ENCODE measurements at regions not wholly inside any gene's neighbourhood (a gene's known extent, or its start where the extent isn't known, plus 50 kb on each side); places are given as distances from the start of the nearest gene placed in this dataset.

DNA sequence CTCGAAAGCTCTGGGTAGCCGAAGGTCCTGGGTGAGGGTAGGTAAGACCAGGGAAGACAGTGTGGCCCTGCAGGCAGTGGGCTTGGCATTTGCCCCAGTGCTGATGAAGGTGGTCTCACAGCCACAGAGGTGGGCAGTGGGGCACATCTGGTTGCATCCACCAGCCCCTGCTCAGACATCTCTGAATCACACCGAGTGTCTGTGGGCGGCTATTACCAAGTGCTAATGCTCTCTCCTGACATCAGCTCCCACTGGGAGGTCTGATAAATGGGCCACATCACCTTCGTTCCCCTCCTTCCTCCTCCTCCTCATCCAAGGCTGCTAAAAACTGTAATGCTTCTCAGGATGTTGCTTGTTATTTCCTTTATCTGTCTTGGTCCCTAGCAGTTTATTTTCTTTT, 330.9 kb upstream of the COBL start:
- intact Hi-C loops (cut with micrococcal nuclease) (no loop called here), dilution Hi-C loops (cut with HindIII; ENCODE audit: low sequenced_read_pairs, unreplicated experiment) (no loop called here), in situ Hi-C loops (cut with MboI; ENCODE audit: low sequenced_read_pairs) (no loop called here)
- Histone ChIP-seq H3K4ac (ENCODE audit: low read depth, low read length) (no peak overlapping the region), H3K27ac (ENCODE audit: insufficient read depth, low read length) (no peak overlapping the region), H3K9ac (ENCODE audit: low read depth, low read length) (no peak overlapping the region), H3K79me1 (ENCODE audit: low read depth in 1 of 2, low read length in 2 of 2) (no peaks in the 10 kb centered on the region), H3K4me2 (ENCODE audit: low read depth, low read length) (no peak overlapping the region), H3K14ac (replicated peaks; ENCODE audit: low read depth, low read length) (no peak overlapping the region), H3K23ac (ENCODE audit: low read depth, low read length) (no peak overlapping the region), H2BK5ac (ENCODE audit: low read depth, low read length, poor library complexity, severe bottlenecking) (no peak overlapping the region), H3K36me3 (ENCODE audit: control insufficient read depth, insufficient read depth, low read length) (no peaks in the 10 kb centered on the region), H2BK120ac (ENCODE audit: low read depth, low read length) (no peak overlapping the region), H2AK5ac (ENCODE audit: low read depth, low read length) (no peak overlapping the region), H2AK9ac (replicated peaks; ENCODE audit: low read depth, low read length, poor library complexity) (no peak overlapping the region), H4K91ac (ENCODE audit: insufficient read depth, low read depth, low read length) (no peak overlapping the region), H4K5ac (ENCODE audit: low read depth, low read length) (no peak overlapping the region), H4K20me1 (ENCODE audit: insufficient read depth, low read length) (no peaks in the 10 kb centered on the region), H2BK20ac (ENCODE audit: low read depth, low read length) (no peak overlapping the region), H2AFZ (replicated peaks; ENCODE audit: low read length, poor library complexity) (no peak overlapping the region), H3K4me3 (ENCODE audit: insufficient read depth, low read depth, low read length) (no peak overlapping the region), H3K9me1 (ENCODE audit: insufficient read depth, low read length) (no peaks in the 10 kb centered on the region), H3K18ac (ENCODE audit: low read depth, low read length) (no peak overlapping the region), H3K9me3 (ENCODE audit: control insufficient read depth, insufficient read depth, low read length) (peaks cover 32% of the 10 kb centered on the region), H3K56ac (ENCODE audit: extremely low read depth, insufficient read depth, low read length) (no peak overlapping the region), H2BK15ac (ENCODE audit: low read depth, low read length) (no peak overlapping the region), H3K4me1 (ENCODE audit: control insufficient read depth, insufficient read depth, low read length) (no peaks in the 10 kb centered on the region), H3K27me3 (ENCODE audit: control insufficient read depth, insufficient read depth, low read length) (no peaks in the 10 kb centered on the region), H4K8ac (ENCODE audit: low read depth in 2 of 2, low read length in 2 of 2) (no peak overlapping the region)
- no peak for TF ChIP-seq RFX5 (IDR thresholded peaks at IDR 0.05; ENCODE audit: low read depth, low read length)
- no peak for TF ChIP-seq RAD21 (IDR thresholded peaks at IDR 0.05; ENCODE audit: low read length)
- TF ChIP-seq POLR2A (IDR thresholded peaks at IDR 0.05; ENCODE audit: low read depth, low read length) = no peak
- TF ChIP-seq, protein P1, sequence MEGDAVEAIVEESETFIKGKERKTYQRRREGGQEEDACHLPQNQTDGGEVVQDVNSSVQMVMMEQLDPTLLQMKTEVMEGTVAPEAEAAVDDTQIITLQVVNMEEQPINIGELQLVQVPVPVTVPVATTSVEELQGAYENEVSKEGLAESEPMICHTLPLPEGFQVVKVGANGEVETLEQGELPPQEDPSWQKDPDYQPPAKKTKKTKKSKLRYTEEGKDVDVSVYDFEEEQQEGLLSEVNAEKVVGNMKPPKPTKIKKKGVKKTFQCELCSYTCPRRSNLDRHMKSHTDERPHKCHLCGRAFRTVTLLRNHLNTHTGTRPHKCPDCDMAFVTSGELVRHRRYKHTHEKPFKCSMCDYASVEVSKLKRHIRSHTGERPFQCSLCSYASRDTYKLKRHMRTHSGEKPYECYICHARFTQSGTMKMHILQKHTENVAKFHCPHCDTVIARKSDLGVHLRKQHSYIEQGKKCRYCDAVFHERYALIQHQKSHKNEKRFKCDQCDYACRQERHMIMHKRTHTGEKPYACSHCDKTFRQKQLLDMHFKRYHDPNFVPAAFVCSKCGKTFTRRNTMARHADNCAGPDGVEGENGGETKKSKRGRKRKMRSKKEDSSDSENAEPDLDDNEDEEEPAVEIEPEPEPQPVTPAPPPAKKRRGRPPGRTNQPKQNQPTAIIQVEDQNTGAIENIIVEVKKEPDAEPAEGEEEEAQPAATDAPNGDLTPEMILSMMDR (conservative IDR thresholded peaks at IDR 0.05; ENCODE audit: low read depth, low read length) = no peak
- TF ChIP-seq RCOR1 (IDR thresholded peaks at IDR 0.05; ENCODE audit: insufficient replicate concordance, low read length) = no peak
- TF ChIP-seq CHD1 (IDR thresholded peaks at IDR 0.05; ENCODE audit: low read depth, low read length) = no peak
- no peak for TF ChIP-seq SMC3 (IDR thresholded peaks at IDR 0.05; ENCODE audit: low read depth, low read length)
- TF ChIP-seq MAFK (IDR thresholded peaks at IDR 0.05; ENCODE audit: low read depth, low read length) = no peak
- TF ChIP-seq, protein P2, sequence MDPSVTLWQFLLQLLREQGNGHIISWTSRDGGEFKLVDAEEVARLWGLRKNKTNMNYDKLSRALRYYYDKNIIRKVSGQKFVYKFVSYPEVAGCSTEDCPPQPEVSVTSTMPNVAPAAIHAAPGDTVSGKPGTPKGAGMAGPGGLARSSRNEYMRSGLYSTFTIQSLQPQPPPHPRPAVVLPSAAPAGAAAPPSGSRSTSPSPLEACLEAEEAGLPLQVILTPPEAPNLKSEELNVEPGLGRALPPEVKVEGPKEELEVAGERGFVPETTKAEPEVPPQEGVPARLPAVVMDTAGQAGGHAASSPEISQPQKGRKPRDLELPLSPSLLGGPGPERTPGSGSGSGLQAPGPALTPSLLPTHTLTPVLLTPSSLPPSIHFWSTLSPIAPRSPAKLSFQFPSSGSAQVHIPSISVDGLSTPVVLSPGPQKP (IDR thresholded peaks at IDR 0.05; ENCODE audit: borderline replicate concordance, low read depth, low read length) = no peak
- TF ChIP-seq FOS (IDR thresholded peaks at IDR 0.05; ENCODE audit: low read depth, low read length) = no peak
- TF ChIP-seq BHLHE40 (IDR thresholded peaks at IDR 0.05; ENCODE audit: low read depth, low read length) = no peak
- TF ChIP-seq NFE2L2 (IDR thresholded peaks at IDR 0.05; ENCODE audit: low read depth, low read length) = no peak
- TF ChIP-seq CEBPB (IDR thresholded peaks at IDR 0.05; ENCODE audit: low read depth, low read length) = no peak
- no peak for TF ChIP-seq MAZ (IDR thresholded peaks at IDR 0.05; ENCODE audit: borderline replicate concordance, low read depth, low read length)
- TF ChIP-seq, protein P3, sequence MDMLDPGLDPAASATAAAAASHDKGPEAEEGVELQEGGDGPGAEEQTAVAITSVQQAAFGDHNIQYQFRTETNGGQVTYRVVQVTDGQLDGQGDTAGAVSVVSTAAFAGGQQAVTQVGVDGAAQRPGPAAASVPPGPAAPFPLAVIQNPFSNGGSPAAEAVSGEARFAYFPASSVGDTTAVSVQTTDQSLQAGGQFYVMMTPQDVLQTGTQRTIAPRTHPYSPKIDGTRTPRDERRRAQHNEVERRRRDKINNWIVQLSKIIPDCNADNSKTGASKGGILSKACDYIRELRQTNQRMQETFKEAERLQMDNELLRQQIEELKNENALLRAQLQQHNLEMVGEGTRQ (IDR thresholded peaks at IDR 0.05; ENCODE audit: low read depth, low read length) = no peak
- no peak for TF ChIP-seq MXI1 (IDR thresholded peaks at IDR 0.05; ENCODE audit: borderline replicate concordance, low read depth, low read length)
- DNase-seq (no peak), ATAC-seq (ENCODE audit: low read depth) (no peak)
- no TSS peak for BruUV-seq (replicated peaks)
- CTCF ChIA-PET = no interaction called here
- 51% methylated on average over 2 of the region's 5 CpGs; no CpG with 5 or more reads in 1 of the 2 experiments for WGBS, 2 experiments (ENCODE audit: extremely low coverage in 2 of 2, insufficient read length in 1 of 2)
- POLR2A ChIA-PET (ENCODE audit: unreplicated experiment) = no interaction called here
